ENCODE measurements at regions not wholly inside any gene's neighbourhood (a gene's known extent, or its start where the extent isn't known, plus 50 kb on each side); places are given as distances from the start of the nearest gene placed in this dataset.

DNA sequence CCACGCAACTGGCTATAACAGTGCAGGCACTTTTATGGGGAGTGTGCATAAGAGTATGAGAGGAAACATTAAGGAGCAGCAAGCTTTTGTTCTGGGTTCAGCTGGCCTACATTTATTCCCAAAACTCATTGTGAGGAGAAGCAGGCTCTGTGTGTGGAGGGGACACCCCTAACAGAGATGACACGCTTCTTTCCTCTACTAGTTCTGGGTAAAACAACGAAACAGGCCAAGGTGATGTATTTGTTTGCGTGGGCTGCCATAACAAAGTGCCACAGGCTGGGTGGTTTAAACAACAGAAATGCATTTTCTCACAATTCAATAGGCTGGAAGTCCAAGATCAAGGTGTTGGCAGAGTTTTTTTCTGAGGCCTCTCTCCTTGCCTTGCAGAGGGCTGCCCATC lies 488.6 kb downstream of the MID1IP1 start:
- DNase-seq (ENCODE audit: low spot score): no peak

DNA sequence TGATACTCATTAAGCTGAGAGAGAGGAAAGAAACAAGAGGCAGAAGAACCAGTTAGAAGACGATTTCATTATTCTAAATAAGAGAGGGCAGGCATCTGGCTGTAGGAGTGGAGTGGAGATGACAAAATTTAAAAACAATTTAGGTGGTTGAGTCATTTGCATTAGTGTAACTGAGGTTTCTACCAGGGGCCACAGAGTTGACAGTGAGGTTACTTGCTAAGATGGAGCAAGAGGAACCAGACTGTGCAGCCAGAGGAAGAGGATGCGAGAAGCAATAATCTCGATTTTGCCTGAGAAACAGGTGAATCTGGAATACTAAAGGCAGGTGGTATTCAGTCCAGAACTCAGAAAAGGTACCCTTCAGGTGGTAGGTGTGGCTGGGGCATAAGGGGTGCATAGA lies 491.9 kb downstream of the MID1IP1 start:
- DNase-seq (ENCODE audit: low spot score): no peak

DNA sequence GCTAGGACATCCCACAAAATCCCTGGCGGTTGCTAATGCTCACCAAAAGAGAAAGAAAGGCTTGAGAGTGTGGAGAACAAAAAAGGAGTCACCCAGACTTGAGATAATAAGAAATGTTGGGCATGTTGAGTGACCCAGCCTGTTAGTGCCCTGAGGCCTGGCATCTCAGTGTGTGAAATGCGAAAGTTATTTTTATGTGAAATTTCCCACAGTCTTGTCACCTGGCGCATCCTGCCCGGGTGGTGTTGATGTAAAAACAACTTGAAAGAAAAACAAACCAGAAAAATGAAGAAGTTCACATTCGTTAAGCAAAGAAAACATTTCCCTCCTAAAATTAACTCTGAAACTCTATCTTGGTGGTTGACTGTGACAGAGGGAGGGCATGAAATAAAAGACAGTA lies 495.2 kb downstream of the MID1IP1 start:
- no peak for DNase-seq (ENCODE audit: low spot score)

DNA sequence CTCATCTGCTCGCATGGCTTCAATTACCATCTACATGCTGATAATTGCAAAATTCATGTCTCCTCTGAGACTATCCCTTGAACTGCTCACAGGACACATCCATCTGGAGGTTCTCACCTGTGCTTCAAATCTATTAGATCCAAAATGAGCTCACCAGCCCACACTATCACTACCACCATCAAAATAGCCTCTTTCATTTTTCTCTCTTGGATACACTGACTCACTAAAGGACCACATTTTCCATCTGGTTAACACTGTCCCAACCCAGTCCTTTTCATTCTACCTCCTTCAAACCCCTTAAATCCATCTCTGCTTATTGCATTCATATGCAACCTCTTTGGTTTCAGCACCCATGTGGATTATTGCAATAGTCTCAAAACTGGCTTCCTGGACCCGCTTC lies 497.6 kb downstream of the MID1IP1 start:
- DNase-seq (ENCODE audit: low spot score): no peak

DNA sequence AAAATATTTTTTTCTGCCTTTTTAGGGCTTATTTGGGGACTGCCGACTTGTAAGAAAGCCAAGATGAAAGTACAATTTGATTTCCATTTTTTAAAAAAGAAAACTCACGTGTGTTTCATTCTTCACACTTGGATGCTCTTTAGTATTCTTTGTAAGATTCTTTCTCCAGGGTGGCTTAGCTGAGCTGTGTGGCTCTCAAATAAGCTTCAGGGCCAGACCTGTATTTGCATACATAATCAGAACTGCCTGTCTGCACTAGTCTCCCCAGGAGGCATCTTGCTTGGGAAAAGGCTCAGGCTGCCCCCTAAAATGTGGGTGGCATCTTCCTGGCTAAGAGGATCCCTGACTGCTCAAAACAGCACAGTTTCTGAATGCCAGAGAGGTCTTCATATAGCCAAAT lies 498.4 kb downstream of the MID1IP1 start:
- DNase-seq (ENCODE audit: low spot score): no peak

DNA sequence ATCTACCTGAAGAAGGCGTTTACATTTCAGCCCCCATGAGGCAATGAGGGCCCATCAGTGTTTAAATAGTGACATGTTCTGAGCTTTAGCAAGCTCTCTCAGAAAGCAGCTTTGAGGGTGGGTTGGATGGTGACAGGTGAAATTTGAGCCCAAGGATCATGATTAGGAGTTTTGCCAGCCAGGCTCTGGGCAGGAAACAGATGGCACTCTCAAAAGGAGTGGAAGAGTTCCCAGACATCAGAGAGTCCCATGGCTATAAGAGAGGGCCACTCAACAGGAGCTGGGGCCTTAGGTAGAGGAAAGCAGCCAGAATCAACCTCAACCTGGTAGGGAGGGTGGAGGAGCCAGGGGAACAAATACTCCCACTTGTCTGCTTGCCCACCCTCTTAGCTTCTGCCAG lies 499.8 kb downstream of the MID1IP1 start:
- DNase-seq (ENCODE audit: low spot score): no peak

DNA sequence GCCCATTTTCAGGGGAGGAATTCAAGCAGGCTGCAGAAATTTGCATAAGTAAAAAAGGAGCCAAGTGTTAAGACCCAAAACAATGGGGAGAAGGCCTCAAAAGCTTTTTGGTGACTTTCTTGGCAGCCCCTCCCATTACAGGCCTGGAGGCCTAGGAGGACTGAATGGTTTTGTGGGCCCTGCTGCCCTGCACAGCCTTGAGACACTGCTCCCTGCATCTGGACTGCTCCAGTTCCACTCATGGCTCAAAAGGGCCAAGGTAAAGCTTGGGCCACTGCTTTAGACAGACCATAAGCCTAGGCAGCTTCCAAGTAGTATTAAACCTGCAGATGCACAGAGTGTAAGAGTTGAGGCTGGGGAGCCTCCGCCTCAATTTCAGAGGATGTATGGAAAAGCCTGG lies 501.6 kb downstream of the MID1IP1 start:
- DNase-seq (ENCODE audit: low spot score): no peak

DNA sequence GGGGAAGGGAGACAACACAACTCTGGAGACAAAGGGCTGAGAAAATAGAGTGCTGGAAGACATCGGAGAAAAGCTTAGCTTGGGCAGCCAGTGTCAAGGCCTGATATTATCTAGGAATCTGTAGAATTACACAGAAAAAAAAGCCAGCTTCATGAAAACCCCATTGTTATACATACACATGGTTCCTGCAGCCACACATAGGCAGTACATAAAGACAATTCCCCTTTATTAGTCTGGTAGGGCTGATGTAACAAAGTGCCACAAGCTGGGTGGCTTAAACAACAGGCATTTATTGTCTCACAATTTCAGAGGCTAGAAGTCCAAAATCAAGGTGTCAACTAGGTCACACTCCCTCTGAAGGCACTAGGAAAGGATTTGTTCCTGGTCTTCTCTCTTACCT lies 503.5 kb downstream of the MID1IP1 start:
- peak; percentile 40 for DNase-seq (ENCODE audit: low spot score)

DNA sequence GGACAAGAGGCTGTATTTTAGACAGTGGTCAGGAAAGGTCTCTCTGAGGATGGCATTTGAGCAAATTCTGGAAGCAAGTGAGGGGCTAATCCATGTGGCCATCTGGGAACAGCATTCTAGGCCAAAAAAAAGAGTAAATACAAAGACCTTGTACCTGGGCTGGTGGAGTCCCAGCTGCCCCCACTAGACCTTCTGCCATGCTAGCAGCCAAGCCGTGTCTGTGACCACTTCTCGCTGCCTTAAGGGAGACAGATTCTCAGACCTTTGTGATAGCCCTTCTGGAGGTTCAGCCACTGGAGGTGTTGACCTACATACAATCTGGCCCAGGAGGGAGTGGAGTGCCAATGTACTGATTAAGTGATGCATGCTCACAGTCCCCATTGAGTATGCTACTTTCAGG lies 506.2 kb downstream of the MID1IP1 start:
- no peak for DNase-seq (ENCODE audit: low spot score)

DNA sequence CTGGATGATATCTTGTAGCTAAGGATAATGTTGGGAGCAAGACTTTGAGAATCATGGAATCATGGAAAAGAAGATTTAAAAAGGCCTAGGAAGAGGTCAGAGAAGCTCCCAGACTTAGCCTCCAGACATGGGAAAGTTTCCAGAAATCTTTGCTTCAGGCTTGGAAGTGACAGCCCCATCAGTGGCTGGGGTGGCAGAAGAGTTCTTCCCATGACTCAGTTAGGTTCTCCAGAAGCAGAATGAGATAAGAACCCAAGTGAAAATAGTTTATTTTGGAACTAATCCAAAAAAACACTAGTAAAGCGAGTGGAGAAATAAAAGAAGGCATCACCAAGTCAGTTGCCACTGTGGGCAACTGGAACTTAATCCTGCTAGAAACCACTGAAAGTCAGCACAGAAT lies 506.9 kb downstream of the MID1IP1 start:
- no peak for DNase-seq (ENCODE audit: low spot score)

DNA sequence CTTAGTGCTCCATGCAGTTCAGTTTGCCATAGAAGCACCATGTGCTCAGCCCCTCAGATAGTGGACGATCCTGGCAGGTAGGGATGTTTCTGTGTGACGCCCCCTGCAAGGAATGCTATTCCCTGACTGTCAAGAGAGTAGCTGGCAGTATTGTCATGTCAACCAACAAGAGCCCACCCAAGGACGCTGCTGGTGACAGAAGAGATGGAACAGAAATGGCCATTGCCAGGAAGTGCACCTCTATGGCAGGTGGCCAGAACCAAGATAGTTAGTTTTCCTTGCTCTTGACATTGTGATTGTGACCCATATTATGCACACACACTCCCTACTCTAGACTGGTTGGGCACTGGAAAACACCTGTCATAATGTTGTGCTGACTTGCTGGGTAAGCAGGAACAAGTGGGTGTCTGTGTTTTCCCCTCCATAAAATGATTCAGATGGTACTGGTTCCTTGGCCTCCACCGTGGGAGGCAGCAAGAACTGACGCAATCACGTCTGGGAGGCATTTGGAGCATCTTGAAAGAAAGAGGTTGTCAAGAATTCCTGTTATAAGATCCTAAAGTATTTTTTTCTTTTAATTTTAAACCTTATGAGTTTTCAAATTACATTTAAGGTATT lies 507.9 kb downstream of the MID1IP1 start:
- peak; percentile 58 for DNase-seq (ENCODE audit: low spot score)

DNA sequence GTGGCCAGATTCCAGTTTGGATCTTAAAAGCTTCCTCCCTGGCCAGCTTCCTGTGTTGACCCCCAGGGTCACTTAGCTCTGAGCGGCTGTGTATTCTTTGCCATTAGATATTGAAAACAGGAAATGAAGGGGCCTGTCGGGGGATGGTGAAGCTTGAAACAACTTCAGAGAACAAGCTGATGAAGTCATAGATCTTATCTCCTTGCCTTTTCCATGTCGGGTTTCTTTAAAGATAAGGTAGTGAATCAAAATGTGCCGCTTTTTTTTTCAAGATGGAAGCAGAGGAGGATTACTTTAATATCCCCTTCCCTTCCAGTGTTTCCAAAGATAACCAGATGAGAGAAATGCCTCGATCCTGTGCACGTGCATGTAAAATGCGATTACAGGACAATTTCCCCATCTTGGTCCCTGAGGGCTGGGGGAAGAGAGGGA lies 508.5 kb downstream of the MID1IP1 start:
- peak; percentile 48 for DNase-seq (ENCODE audit: low spot score)

DNA sequence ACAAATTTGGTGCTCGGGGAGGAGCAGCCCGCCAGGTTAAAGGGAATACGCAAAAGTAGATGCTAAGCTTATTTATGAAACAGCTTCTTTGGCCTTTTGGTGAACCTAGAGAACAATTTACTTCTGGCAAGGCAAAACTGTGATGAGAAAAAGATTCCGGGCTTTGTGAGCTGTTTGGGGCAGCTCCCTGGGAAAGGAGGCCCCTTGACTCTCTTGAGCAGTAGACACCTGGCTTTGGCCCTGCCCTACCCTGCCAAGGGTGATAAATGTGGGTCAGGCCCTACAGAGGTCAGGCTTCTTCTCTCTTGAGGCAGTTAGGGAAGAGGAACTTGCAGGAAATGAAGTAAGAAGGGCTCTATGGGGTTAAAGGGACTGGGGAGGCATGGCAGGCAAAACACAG lies 509.6 kb downstream of the MID1IP1 start:
- no peak for DNase-seq (ENCODE audit: low spot score)

DNA sequence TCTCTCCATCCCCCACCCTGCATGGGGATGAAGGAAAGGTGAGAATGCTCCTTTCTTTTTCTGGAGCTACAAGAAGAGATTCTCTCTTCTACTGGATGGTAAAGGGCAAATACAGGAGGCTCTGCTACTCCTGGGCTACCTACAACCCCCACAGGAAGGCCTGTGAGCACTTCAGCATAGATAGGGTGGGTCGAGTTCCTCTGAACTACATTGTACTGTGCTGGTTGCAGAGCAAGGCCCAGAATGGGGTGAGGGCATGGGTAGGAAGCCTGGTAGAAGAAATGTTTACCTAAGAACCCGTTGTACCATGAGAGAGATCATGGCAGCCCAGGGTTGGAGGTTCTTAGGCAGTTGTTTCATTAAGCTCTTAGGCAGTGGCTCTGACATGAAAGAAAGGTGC lies 510.4 kb downstream of the MID1IP1 start:
- no peak for DNase-seq (ENCODE audit: low spot score)

DNA sequence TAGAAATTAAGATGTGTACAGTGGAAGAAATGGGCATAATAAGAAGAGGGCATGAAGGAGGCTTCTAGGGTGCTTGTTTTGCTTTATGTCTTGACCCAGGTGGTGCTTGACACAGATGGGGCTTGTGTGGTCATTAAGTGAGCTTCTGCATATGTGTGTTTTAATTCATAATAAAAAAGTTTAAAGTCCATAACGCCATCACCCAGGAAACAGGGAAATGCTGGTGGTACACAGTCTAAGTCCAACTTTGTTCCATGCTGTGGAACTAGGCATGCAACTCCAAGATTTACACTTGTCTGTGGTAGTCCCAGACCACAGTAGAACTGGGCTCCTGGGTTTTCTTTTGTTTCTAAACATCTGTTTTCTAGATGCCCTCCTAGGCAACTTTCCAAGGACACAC lies 511.9 kb downstream of the MID1IP1 start:
- DNase-seq (ENCODE audit: low spot score): no peak

DNA sequence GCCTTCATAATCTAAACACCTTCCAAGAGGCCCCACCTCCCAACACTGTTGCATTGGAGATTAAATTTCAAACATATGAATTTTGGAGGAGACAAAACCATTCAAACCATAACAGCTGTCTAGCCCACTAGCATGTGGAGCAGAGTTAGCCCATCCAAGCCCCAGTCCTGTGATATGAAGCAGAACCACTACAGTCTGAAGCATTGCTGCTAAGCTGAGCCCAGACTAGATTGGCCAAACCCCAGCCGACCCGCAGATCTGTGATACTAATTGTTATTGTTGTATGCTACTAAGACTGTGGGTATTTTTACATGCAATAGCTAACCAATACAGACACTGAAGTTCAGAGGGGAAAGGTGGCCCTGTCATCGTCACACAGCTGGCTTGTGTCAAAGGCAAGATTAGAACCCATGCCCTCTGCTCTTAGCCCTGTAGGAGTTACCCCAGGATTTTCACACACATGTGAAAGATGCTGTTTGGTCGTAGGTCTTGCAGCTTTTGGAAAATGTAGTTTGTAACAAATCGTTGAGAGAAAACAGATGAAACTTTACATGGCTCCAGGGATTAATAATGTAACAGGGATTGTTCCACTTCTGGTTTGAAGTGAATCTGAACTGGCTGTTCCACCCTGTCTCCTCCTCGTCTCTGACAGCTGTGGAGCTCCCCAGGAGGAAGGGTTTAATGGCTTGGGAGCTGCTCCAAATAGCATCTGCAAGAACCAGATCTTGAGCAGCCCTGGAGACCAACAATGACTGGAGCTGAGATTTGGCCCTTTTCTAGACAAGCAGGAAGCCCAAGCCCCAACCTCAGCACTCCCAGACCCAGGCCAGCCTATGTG lies 517.5 kb downstream of the MID1IP1 start:
- DNase-seq (ENCODE audit: low spot score): no peak

DNA sequence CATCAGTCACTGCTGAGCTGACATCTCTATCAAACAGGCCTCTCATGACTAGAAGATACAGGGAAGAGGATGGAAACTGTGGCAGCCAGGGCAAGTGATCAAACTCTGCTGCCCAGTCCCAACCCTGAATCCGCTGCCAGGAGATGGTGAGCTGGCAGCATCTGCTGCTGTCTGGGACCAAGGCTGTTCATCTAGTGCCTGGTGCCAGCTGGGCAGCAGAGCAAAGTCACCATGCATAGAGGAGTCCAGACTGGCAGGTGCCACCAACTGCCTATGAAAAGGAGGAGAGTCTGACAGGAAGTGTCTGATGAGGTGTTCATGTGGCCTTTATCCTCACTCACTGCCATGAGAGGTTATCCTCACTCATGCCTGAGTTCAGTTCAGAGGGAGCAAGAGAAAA lies 518.9 kb downstream of the MID1IP1 start:
- no peak for DNase-seq (ENCODE audit: low spot score)

DNA sequence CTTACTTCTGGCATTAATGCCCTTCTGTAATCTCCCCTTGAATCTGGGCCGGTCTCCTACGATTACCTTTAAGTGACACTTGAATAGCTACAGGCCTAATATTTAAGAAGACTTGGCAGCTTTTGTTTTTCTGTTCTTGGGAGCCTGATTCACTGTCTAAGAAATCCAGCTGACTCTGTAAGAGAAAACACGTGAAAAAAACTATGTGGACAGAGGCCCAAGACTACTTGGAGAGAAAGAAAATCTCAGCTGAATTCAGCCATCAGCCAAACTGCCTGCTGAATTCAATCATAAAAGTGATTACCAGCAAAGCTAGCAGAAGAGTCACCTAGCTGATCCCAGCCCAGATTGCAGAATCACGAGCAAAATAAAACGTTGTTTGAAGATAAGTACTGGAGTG lies 521.2 kb downstream of the MID1IP1 start:
- DNase-seq (ENCODE audit: low spot score): no peak

DNA sequence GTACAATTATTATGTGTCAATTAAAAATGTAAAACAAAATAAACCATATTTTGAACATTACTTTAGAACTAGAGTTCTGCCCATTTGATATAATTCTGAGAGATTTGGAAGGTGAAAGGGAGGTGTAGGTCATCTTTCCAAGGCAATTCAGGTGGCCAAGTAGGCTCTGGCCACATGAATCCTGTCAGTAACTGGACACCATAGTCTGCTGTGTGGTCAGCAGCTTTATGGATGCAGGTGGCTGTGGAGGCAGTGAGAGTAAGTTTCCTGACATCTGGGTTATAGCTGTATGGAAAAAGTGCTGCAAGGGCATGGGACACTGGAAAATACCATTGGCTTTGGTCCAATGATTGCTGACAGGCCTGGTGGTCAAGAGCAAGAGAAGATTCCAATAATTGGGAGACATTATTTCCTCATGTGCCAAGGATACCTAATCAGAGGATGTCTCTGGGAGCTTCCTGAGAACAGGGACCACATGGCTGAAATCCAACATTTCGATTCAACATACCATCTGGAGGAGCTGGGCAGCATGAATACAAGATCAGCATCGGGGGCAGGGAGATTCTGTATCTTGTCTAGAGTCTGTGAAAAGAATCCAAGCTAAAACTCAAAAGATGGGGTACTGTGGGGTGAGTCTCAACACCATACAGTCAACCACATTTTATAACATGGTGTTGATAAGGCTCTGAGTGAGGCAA lies 523.1 kb downstream of the MID1IP1 start:
- DNase-seq (ENCODE audit: low spot score): no peak

DNA sequence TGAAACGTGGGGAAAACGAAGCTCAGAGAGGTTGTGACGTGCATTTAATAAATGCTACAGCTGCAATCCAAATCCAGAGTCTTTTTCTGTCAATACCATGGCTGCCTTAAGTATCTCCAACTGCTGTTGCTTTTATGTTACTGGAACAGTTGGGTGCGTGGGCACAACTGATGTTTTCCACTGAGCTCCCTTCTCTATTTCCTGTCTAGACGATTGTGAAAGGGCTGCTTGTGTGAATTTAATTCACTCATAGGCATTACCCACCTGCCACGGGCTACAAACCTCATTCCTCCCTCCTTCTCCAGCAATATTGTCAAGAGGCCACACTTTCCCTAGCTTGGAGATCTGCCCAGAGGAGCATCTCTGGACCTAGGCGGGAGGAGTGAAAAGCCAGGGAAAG lies 526.0 kb downstream of the MID1IP1 start:
- DNase-seq (ENCODE audit: low spot score): peak; percentile 13

DNA sequence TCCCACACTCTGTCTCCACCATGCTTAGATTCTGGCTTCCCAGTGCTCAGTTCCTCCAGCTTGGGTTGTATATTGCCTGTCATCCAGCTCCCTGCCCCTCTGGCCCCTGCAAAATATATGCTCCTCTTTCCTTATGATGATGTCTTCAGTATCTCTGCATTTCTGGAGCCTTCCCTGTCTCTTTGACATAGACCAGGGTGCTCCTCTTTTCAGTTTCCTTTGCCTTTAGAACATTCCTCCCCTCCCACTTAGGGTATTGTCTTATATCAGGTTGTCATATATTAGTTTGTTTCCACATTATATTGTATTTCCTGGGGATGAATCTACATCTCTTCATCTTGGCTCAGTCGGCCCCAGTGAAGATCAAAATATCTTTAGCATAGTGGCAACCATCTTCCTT lies 526.4 kb downstream of the MID1IP1 start:
- no peak for DNase-seq (ENCODE audit: low spot score)

DNA sequence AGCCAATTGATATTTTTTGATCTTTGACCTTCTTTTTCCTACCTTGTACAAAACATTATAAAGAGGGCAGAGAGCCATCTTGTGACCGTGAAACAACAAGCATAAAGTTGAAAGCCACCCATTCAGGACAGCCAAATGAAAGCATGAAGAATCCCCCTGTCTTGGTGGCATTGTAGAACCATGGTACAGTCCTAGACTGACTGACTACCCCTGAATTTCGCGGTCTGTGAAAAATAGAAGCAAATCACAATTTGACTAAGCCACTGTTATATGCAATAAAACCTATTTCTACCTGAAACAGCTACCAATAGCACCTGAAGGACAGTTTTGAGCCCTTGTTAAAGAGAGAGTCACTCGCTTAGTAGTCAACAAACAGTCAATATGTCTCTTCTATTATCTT lies 527.4 kb downstream of the MID1IP1 start:
- no peak for DNase-seq (ENCODE audit: low spot score)

DNA sequence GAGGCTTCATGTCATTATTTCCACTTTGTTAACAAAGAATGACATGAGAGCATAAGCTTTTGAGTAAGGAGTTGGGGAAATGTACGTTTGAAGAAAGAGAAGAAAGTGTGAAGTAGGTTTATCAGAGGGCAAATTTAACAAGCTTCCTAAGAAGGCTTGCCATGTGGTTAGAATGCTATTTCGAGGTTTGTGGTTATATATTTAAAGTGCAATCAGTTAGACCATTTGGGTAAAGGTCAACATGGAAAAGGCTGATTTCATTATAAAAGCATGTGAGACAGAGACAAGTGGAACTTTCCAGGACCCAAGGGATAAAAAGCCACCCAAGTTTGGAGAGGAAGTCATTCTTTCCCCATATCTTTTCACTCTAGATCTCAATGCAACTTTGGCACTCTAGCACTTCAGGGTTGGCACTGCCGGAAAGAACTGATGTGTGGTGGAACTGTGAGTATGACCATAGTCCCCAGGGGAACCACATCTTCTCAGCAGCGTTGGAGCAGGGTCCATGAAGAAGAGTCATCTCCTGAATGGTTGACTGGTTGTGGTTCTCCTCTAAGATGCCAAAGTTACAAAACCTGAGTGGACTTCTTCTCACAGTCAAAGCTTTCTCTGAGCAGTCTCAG lies 529.9 kb downstream of the MID1IP1 start:
- DNase-seq (ENCODE audit: low spot score): no peak
